Natural killer cell (primary cell): ENCODE measurements at regions not wholly inside any gene's neighbourhood (a gene's known extent, or its start where the extent isn't known, plus 50 kb on each side); places are given as distances from the start of the nearest gene placed in this dataset.

ENCODE experiments used
- ATAC-seq, 3 donors: fragments of 150-1000 bp in 2 of 3; fragments of 200-7000 bp in 1 of 3; cut with Tn5 transposase; 1 replicate in 1 of 3; 2 replicates in 2 of 3; pipeline ENCODE4 v1.10.0; 2021; ENCODE audit warnings: mild to moderate bottlenecking in 2 of 3, moderate library complexity in 2 of 3
- DNase-seq, 2 donors: peaks; one replicate each; pipeline versions ENCODE4 v3.0.0 to v3.0.0-alpha.2; 2013 to 2021; ENCODE audit warnings: mixed read lengths in 1 of 2
- H3K27ac ChIP-seq: one replicate; pipeline ENCODE4 v1.5.1; 2013; ENCODE audit warnings: mild to moderate bottlenecking, low read length
- H3K27me3 ChIP-seq: one replicate; pipeline ENCODE4 v1.6.1; 2013; ENCODE audit warnings: low read length; ENCODE audit not compliant: control insufficient read depth, insufficient read depth
- H3K36me3 ChIP-seq: one replicate; pipeline ENCODE4 v1.6.1; 2013; ENCODE audit warnings: low read length; ENCODE audit not compliant: control insufficient read depth, insufficient read depth
- H3K4me1 ChIP-seq: one replicate; pipeline ENCODE4 v1.6.1; 2013; ENCODE audit warnings: low read length; ENCODE audit not compliant: control insufficient read depth, insufficient read depth
- H3K4me3 ChIP-seq: one replicate; pipeline ENCODE4 v1.5.1; 2013; ENCODE audit warnings: low read length
- H3K9me3 ChIP-seq: one replicate; pipeline ENCODE4 v1.6.1; 2013; ENCODE audit warnings: low read length; ENCODE audit not compliant: control insufficient read depth, insufficient read depth
- H3K27ac Mint-ChIP-seq, 2 donors: one replicate each; pipeline ENCODE4 v1.8.0; 2022; ENCODE audit warnings: mild to moderate bottlenecking in 2 of 2, mixed read lengths in 2 of 2, moderate library complexity in 1 of 2
- H3K27me3 Mint-ChIP-seq, 2 donors: one replicate each; pipeline ENCODE4 v1.8.0; 2022; ENCODE audit warnings: low read depth in 2 of 2, mixed read lengths in 2 of 2
- H3K36me3 Mint-ChIP-seq: one replicate; pipeline ENCODE4 v1.8.0; 2022; ENCODE audit warnings: mixed read lengths
- H3K4me1 Mint-ChIP-seq, 2 donors: one replicate each; pipeline ENCODE4 v1.8.0; 2022; ENCODE audit warnings: mixed read lengths in 2 of 2
- H3K4me3 Mint-ChIP-seq: one replicate; pipeline ENCODE4 v1.8.0; 2022; ENCODE audit warnings: mild to moderate bottlenecking, moderate library complexity, mixed read lengths
- H3K9me3 Mint-ChIP-seq, 2 donors: one replicate each; pipeline ENCODE4 v1.8.0; 2022; ENCODE audit warnings: mixed read lengths in 2 of 2
- WGBS: methylation state at CpG from one replicate; pipeline ENCODE4 v1.1.7; 2013; ENCODE audit warnings: missing lambda C conversion rate; ENCODE audit not compliant: insufficient coverage; 5-methylcytosine and 5-hydroxymethylcytosine counted together
- intact Hi-C: fragments of 100-400 bp; cut with micrococcal nuclease; formaldehyde crosslinking; loops from one replicate; pipeline ENCODE4 v1.14.2; 2022
- TF ChIP-seq, protein P1 (sequence below): fragments of 200-600 bp; IDR thresholded peaks from one replicate; pipeline ENCODE4 v1.8.0; 2022; ENCODE audit warnings: antibody characterized with exemption

DNA sequence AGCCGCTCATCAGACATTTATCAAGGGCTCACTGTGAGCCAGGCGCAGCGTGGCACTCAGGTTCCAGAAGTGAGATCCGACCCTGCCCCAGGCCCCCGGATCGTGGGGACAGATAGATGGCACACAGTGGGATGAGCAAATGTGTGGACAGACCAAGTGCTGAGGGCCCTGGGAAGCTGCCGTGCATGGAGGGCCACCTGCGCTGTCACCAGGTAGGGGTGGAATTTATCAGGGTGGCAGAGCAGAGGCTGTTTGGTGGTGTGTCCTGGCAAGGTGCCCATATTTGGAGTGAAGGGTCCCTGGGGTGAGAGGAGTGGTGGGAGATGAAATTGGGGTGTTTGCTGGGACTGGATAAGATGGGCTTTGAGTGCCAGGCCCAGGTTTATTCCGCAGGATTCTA, 92.8 kb upstream of the HS6ST1 start:
- Mint-ChIP-seq H3K36me3 (no peaks in the 10 kb centered on the region), H3K9me3 (no peaks in the 10 kb centered on the region), H3K27me3 (peaks cover 0 to 3% of the 10 kb centered on the region in 2 donors), H3K27ac (no peak overlapping the region), H3K4me3 (no peak overlapping the region), H3K4me1 (peaks cover 0 to 7% of the 10 kb centered on the region in 2 donors)
- Histone ChIP-seq H3K27me3 (no peaks in the 10 kb centered on the region), H3K9me3 (no peaks in the 10 kb centered on the region), H3K36me3 (no peaks in the 10 kb centered on the region), H3K4me3 (no peak overlapping the region), H3K4me1 (no peaks in the 10 kb centered on the region), H3K27ac (no peak overlapping the region)
- TF ChIP-seq, protein P1, sequence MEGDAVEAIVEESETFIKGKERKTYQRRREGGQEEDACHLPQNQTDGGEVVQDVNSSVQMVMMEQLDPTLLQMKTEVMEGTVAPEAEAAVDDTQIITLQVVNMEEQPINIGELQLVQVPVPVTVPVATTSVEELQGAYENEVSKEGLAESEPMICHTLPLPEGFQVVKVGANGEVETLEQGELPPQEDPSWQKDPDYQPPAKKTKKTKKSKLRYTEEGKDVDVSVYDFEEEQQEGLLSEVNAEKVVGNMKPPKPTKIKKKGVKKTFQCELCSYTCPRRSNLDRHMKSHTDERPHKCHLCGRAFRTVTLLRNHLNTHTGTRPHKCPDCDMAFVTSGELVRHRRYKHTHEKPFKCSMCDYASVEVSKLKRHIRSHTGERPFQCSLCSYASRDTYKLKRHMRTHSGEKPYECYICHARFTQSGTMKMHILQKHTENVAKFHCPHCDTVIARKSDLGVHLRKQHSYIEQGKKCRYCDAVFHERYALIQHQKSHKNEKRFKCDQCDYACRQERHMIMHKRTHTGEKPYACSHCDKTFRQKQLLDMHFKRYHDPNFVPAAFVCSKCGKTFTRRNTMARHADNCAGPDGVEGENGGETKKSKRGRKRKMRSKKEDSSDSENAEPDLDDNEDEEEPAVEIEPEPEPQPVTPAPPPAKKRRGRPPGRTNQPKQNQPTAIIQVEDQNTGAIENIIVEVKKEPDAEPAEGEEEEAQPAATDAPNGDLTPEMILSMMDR, result no peak
- WGBS, result 94% methylated on average over 9 of the region's 9 CpGs
- no peak for ATAC-seq
- DNase-seq, result no peak
- intact Hi-C loops, result no loop called here

DNA sequence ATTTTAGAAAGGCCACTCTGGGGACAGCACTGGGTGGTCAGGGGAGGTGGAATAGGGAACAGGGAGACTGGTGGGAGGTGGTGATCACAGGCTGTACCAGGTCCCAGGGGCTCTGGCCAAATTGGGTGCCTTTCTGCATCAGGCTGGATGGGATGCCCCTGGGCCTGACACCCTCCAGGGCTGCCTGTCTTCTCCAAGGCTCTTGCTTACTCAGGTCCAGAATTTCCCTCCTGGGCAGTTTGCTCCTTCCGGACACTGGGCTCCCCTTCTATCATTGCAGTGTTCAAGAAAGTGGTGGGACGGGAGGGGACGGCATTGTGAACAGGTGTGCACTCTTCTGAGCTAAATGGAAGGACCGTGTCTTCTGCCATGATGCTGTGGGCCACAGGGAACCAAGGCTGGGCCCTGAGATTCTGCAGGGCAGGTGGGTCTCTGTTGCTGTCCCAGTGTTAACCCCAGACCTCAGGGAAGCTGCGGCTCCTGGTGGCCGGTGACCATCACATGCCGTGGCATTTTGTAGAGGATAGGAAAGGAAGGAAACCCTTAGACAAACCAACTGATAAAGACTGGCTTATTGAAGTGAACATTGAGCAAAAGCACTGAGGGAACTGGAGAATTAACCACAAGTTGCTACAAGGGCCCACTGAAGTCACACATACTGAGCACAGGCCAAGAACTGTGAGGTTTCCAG, 93.7 kb upstream of the HS6ST1 start:
- Mint-ChIP-seq H3K36me3 (no peaks in the 10 kb centered on the region), H3K4me3 (no peak overlapping the region), H3K27me3 (peaks cover 0 to 3% of the 10 kb centered on the region in 2 donors), H3K4me1 (peaks cover 0 to 7% of the 10 kb centered on the region in 2 donors), H3K27ac (no peak overlapping the region), H3K9me3 (no peaks in the 10 kb centered on the region)
- Histone ChIP-seq H3K27ac (no peak overlapping the region), H3K36me3 (no peaks in the 10 kb centered on the region), H3K4me3 (no peak overlapping the region), H3K9me3 (no peaks in the 10 kb centered on the region), H3K27me3 (no peaks in the 10 kb centered on the region), H3K4me1 (no peaks in the 10 kb centered on the region)
- DNase-seq, result no peak
- WGBS, result 67% methylated on average over 7 of the region's 7 CpGs
- TF ChIP-seq, protein P1, result no peak
- intact Hi-C loops, result no loop called here
- ATAC-seq, result no peak

DNA sequence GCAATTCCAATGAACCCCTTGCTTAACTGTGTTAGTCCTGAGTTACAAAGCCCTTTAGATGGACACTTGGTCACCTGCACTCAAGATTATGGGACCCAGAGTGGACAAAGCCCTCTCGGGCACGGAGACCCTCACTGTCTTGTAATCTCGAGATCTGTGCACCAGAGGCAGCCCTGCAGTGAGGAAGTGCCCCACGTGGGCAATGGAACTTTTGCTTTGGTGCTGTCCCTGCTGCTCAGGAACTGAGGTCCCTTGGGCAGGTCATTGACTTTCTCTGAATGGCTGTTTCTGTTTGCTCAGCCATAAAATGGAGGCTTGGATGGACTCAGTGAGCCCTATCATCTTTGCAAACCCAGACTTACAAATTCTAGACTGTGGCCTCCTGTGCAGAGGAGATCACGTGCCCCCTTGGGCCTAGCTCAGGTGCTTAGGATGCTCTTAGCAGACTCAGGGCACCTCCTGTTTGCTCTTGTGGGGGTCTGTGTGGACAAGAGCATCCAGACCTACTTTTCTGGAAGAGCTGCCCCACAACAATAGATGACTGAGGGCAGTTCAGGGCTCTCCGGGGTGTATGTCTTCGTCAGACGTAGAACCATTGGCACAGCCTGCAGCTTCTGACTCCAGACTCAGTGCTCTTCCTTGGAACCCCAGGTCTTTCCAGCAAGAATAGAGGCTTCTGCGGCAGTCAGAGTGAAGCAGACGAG, 94.5 kb upstream of the HS6ST1 start:
- no peak for ATAC-seq
- Mint-ChIP-seq H3K9me3 (no peaks in the 10 kb centered on the region), H3K27ac (no peak overlapping the region), H3K4me1 (peaks cover 0 to 7% of the 10 kb centered on the region in 2 donors), H3K27me3 (peaks cover 0 to 3% of the 10 kb centered on the region in 2 donors), H3K4me3 (no peak overlapping the region), H3K36me3 (no peaks in the 10 kb centered on the region)
- intact Hi-C loops, result no loop called here
- no peaks in the 10 kb centered on the region for H3K4me1 ChIP-seq
- no peak overlapping the region for H3K4me3 ChIP-seq
- H3K27ac ChIP-seq, result no peak overlapping the region
- H3K27me3 ChIP-seq, result no peaks in the 10 kb centered on the region
- no peaks in the 10 kb centered on the region for H3K36me3 ChIP-seq
- H3K9me3 ChIP-seq, result no peaks in the 10 kb centered on the region
- peak in 1 of 2 donors; percentile 9 for DNase-seq
- TF ChIP-seq, protein P1, result no peak
- 79% methylated on average over 10 of the region's 10 CpGs for WGBS
